ENCODE measurements at regions not wholly inside any gene's neighbourhood (a gene's known extent, or its start where the extent isn't known, plus 50 kb on each side); places are given as distances from the start of the nearest gene placed in this dataset.

DNA sequence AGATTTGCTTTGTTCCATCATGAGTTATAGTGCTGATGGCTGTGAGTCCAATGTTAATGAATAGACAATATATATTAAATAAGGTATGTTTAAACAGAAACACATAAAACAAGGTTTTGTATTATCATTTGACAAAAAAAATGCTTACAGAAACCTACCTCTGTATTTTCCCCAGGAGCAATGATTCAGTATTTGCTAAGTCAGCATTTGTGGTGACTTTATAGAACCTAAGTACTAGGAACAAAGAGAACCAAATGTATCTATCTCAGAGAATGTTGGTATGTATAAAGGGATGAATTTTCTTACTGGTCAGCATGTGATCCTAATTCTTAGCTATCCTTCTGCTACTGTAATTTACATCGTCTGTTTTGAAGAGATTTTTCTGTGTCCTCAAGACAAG is 421.5 kb upstream of the SEL1L start:
- no peak for TF ChIP-seq POLR2AphosphoS5 (IDR thresholded peaks at IDR 0.05; ENCODE audit: borderline replicate concordance, low read depth, low read length)
- no peak for TF ChIP-seq EZH2 (IDR thresholded peaks at IDR 0.05)
- no peak for TF ChIP-seq FOXP2 (optimal IDR thresholded peaks at IDR 0.05; ENCODE audit: control extremely low read depth, extremely low read length, insufficient read depth)
